ENCODE measurements at regions not wholly inside any gene's neighbourhood (a gene's known extent, or its start where the extent isn't known, plus 50 kb on each side); places are given as distances from the start of the nearest gene placed in this dataset.

GRCh38 chr4:165686756-165687155 is 186.3 kb upstream of the TLL1 start:
- Histone ChIP-seq H3K36me3 (no peaks in the 10 kb centered on the region), H3K27ac (no peak overlapping the region), H3K9me3 (no peaks in the 10 kb centered on the region), H3K27me3 (no peaks in the 10 kb centered on the region), H3K4me3 (no peak overlapping the region), H3K4me1 (no peaks in the 10 kb centered on the region)
- no peak for DNase-seq (ENCODE audit: low spot score in 2 of 2)
- TF ChIP-seq CTCF (IDR thresholded peaks at IDR 0.05), result no peak
- intact Hi-C loops (cut with DNase I), result no loop called here

DNA sequence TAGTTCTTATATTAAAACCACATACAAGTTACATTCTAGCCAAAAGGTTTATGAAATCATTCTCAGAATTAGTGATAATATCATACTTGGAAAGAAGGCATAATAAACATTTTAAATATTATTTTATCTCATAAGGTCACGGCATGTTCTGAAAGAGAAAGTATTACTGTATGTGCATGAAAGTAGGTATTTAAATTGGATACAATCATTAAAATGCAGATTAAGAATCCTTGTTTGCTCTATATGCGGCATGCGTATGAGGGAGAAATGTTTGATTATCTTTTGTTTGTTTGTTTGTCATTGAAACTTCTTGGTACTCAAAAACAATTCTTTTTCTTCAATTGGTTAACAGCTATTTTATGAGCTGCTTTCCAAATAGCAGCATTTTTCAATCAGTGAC is 183.9 kb upstream of the TLL1 start:
- DNase-seq (ENCODE audit: low spot score in 2 of 2), result no peak
- intact Hi-C loops (cut with DNase I), result no loop called here
- Histone ChIP-seq H3K27me3 (no peaks in the 10 kb centered on the region), H3K4me1 (no peaks in the 10 kb centered on the region), H3K9me3 (no peaks in the 10 kb centered on the region), H3K36me3 (no peaks in the 10 kb centered on the region), H3K4me3 (no peak overlapping the region), H3K27ac (no peak overlapping the region)
- no peak for TF ChIP-seq CTCF (IDR thresholded peaks at IDR 0.05)

DNA sequence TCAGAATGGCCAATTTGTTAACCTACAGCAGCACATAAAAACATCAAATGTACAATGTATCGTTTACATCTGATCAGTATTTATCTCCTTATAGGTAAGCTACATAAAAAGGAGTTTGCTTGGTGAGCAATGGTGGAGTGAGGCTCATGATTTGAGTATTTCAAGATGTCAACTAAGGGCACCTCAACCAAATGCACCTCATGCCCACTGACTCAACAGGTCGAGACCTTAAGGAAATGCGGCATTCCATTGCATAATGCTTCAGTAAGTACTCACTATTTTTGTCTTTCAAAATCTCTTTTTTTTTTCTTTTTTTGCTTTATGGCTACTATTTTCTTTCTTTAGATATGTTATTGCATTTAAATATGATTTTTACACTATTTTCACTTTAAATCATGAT is 181.0 kb upstream of the TLL1 start:
- H3K9me3 ChIP-seq, result no peaks in the 10 kb centered on the region
- DNase-seq (ENCODE audit: low spot score in 2 of 2), result no peak
- H3K4me1 ChIP-seq, result no peaks in the 10 kb centered on the region
- intact Hi-C loops (cut with DNase I), result no loop called here
- H3K4me3 ChIP-seq, result no peak overlapping the region
- no peak for TF ChIP-seq CTCF (IDR thresholded peaks at IDR 0.05)
- no peaks in the 10 kb centered on the region for H3K27me3 ChIP-seq
- H3K36me3 ChIP-seq, result no peaks in the 10 kb centered on the region
- no peak overlapping the region for H3K27ac ChIP-seq

DNA sequence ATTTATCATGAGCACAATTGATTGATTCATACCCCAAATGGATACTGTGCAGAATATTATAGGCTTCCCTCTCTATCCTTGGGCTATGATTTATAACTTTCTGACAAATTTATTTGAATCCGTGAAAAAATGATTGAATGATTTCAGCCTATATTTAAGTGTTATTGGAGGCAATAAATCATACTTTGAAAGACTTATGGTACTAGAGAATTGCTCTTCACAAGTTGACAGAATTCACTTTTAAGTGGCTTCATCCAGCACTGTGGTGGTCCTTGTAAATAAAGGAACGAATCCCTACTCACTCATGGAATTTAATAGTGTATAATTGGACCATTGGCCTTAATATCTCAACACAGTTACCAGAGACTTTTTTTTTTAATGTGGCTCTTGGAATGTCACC is 174.8 kb upstream of the TLL1 start:
- no peaks in the 10 kb centered on the region for H3K36me3 ChIP-seq
- intact Hi-C loops (cut with DNase I), result no loop called here
- H3K9me3 ChIP-seq, result no peaks in the 10 kb centered on the region
- no peak for TF ChIP-seq CTCF (IDR thresholded peaks at IDR 0.05)
- no peaks in the 10 kb centered on the region for H3K27me3 ChIP-seq
- DNase-seq (ENCODE audit: low spot score in 2 of 2), result no peak
- H3K4me1 ChIP-seq, result no peaks in the 10 kb centered on the region
- no peak overlapping the region for H3K27ac ChIP-seq
- H3K4me3 ChIP-seq, result no peak overlapping the region

DNA sequence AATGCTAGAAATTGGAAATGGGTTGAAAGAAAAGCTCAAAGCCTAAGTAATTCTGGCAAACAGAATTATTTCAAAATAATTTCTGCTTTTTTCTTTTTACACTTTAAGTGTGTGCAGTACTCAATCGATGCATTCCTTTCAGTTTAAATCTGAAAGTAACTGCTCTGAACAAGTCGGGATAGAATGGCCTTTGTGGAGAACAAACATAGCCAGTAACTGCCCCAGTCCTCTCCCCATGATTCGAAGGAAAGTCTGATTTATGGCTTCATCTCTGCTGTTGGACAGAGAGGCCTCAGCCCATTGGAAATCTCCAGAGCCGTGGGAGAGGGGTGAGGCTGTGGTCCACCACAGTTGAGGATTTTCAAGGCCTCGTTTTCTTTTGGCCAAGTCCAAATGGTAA is 174.0 kb upstream of the TLL1 start:
- intact Hi-C loops (cut with DNase I), result no loop called here
- TF ChIP-seq CTCF (IDR thresholded peaks at IDR 0.05), result no peak
- no peaks in the 10 kb centered on the region for H3K36me3 ChIP-seq
- H3K4me3 ChIP-seq, result no peak overlapping the region
- H3K27ac ChIP-seq, result no peak overlapping the region
- H3K9me3 ChIP-seq, result no peaks in the 10 kb centered on the region
- no peak for DNase-seq (ENCODE audit: low spot score in 2 of 2)
- H3K27me3 ChIP-seq, result no peaks in the 10 kb centered on the region
- no peaks in the 10 kb centered on the region for H3K4me1 ChIP-seq

DNA sequence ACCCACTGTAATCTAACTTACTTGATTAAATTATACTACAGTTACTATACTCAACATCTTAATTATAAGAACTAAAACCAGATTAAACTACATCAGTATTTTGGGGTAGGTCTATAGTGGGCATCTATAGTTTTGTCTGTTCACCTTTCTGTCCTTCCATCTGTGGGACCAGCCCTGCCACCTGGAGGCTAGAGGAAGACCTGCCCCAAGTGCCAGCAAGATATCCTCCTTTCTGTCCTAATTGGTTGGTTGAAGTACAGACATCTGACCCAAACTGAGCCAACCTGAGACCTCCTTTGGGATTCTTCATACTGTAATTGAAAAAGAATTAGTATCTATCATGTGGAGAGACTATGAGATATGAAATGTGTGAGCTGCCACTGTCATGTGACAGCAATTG is 172.2 kb upstream of the TLL1 start:
- no peaks in the 10 kb centered on the region for H3K27me3 ChIP-seq
- TF ChIP-seq CTCF (IDR thresholded peaks at IDR 0.05), result no peak
- H3K36me3 ChIP-seq, result no peaks in the 10 kb centered on the region
- DNase-seq (ENCODE audit: low spot score in 2 of 2), result no peak
- no peak overlapping the region for H3K4me3 ChIP-seq
- no peaks in the 10 kb centered on the region for H3K4me1 ChIP-seq
- intact Hi-C loops (cut with DNase I), result no loop called here
- H3K9me3 ChIP-seq, result no peaks in the 10 kb centered on the region
- H3K27ac ChIP-seq, result no peak overlapping the region

All from ascending aorta (tissue), 2 donors.